HCT116 (cell line): ENCODE measurements at regions not wholly inside any gene's neighbourhood (a gene's known extent, or its start where the extent isn't known, plus 50 kb on each side); places are given as distances from the start of the nearest gene placed in this dataset.

Experiments
- ATAC-seq: fragments of 200-7000 bp; cut with Tn5 transposase; 2 replicates; pipeline ENCODE4 v1.9.1; 2020; ENCODE audit warnings: mild to moderate bottlenecking, moderate library complexity
- BruUV-seq: library from RNA; stranded (reverse); fragments of 400-500 nt; replicated peaks from 2 replicates; lab custom pipeline; 2021; lab: Mats Ljungman, UMichigan
- CTCF ChIA-PET: fragments of 300-600 bp; sonication (Branson Sonifier 250); formaldehyde crosslinking; loops from one replicate; lab custom pipeline; 2021; ENCODE audit warnings: antibody characterized with exemption; lab: Charles Lee
- POLR2A ChIA-PET: fragments of 300-600, 350-600 bp; sonication (Branson Sonifier 250); formaldehyde crosslinking; loops from one replicate; lab custom pipeline; 2021; ENCODE audit warnings: antibody characterized with exemption; lab: Charles Lee
- RAD21 ChIA-PET, 2 experiments: fragments of 300-600 bp; sonication (Branson Sonifier 250); formaldehyde crosslinking; loops; one replicate each; lab custom pipeline; 2023; ENCODE audit warnings: low total read pairs in 2 of 2; ENCODE audit not compliant: uncharacterized antibody in 2 of 2, unreplicated experiment in 2 of 2, low non-redundant PET in 1 of 2; lab: Charles Lee
- DNase-seq: peaks from one replicate; pipeline ENCODE4 v3.0.0-alpha.2; 2010; ENCODE audit warnings: low read depth, low spot score
- H2AFZ ChIP-seq: fragments of 200-600 bp; shearing (Covaris generic), sonication (generic); 2 replicates; pipeline ENCODE4 v1.6.1; 2017; ENCODE audit warnings: low read depth, mixed run types, mixed read lengths, antibody characterized with exemption, low read length; ENCODE audit not compliant: poor library complexity, severe bottlenecking
- H3K27ac ChIP-seq: 2 replicates; pipeline ENCODE4 v1.5.1; 2012; ENCODE audit warnings: low read depth, low read length
- H3K27me3 ChIP-seq: fragments of 200-600 bp; sonication (generic); 2 replicates; pipeline ENCODE4 v1.6.1; 2016; ENCODE audit warnings: mixed run types, low read length, mixed read lengths; ENCODE audit not compliant: insufficient read depth
- H3K36me3 ChIP-seq, 2 experiments: fragments of 200-500 bp in 1 of 2; fragments of 200-600 bp in 1 of 2; sonication (Bioruptor generic) in 1 of 2; sonication (generic) in 1 of 2; 2 replicates each; pipeline versions ENCODE4 v1.5.1 to v1.6.1; 2014 to 2016; ENCODE audit warnings: low read length in 2 of 2, inconsistent platforms in 1 of 2, mixed read lengths in 1 of 2, mixed run types in 1 of 2; ENCODE audit not compliant: insufficient read depth in 2 of 2, control insufficient read depth in 1 of 2
- H3K4me1 ChIP-seq, 2 experiments: fragments of 200-600 bp in 1 of 2; sonication (generic) in 1 of 2; 2 replicates each; pipeline versions ENCODE4 v1.5.1 to v1.6.1; 2012 to 2017; ENCODE audit warnings: low read length in 2 of 2, inconsistent platforms in 1 of 2, mild to moderate bottlenecking in 1 of 2, mixed read lengths in 1 of 2, mixed run types in 1 of 2, moderate library complexity in 1 of 2; ENCODE audit not compliant: insufficient read depth in 2 of 2, control insufficient read depth in 1 of 2
- H3K4me2 ChIP-seq: fragments of 200-600 bp; sonication (generic); 2 replicates; pipeline ENCODE4 v1.6.1; 2017; ENCODE audit warnings: mixed run types, low read length, mixed read lengths
- H3K4me3 ChIP-seq, 2 experiments: fragments of 200-600 bp in 1 of 2; sonication (generic) in 1 of 2; replicated peaks in 1 of 2; 2 replicates each; pipeline ENCODE4 v1.5.1; 2011 to 2016; ENCODE audit warnings: low read length in 2 of 2, control low read depth in 1 of 2, low read depth in 1 of 2, mild to moderate bottlenecking in 1 of 2, mixed read lengths in 1 of 2, mixed run types in 1 of 2
- H3K79me2 ChIP-seq: fragments of 200-600 bp; sonication (generic); 2 replicates; pipeline ENCODE4 v1.6.1; 2017; ENCODE audit warnings: mild to moderate bottlenecking, mixed run types, low read length, moderate library complexity, mixed read lengths; ENCODE audit not compliant: insufficient read depth
- H3K9ac ChIP-seq: fragments of 200-600 bp; sonication (generic); 2 replicates; pipeline ENCODE4 v1.6.1; 2016; ENCODE audit warnings: low read length, mixed read lengths
- H3K9me2 ChIP-seq: fragments of 200-600 bp; sonication (generic), shearing (Covaris generic); 2 replicates; pipeline ENCODE4 v1.6.1; 2017; ENCODE audit warnings: mixed run types, mild to moderate bottlenecking, moderate library complexity; ENCODE audit not compliant: insufficient read depth
- H3K9me3 ChIP-seq, 2 experiments: fragments of 200-500 bp in 1 of 2; fragments of 200-600 bp in 1 of 2; sonication (Bioruptor generic) in 1 of 2; sonication (generic) in 1 of 2; 2 replicates each; pipeline ENCODE4 v1.6.1; 2014 to 2017; ENCODE audit warnings: low read length in 2 of 2, mixed read lengths in 2 of 2, inconsistent platforms in 1 of 2, low read depth in 1 of 2, mild to moderate bottlenecking in 1 of 2, mixed run types in 1 of 2, moderate library complexity in 1 of 2; ENCODE audit not compliant: control insufficient read depth in 1 of 2, insufficient read depth in 1 of 2
- H4K20me1 ChIP-seq: fragments of 200-600 bp; sonication (generic), shearing (Covaris generic); 2 replicates; pipeline ENCODE4 v1.6.1; 2017; ENCODE audit warnings: mixed run types, mild to moderate bottlenecking, moderate library complexity; ENCODE audit not compliant: insufficient read depth
- EGR1 ChIP-seq: IDR thresholded peaks from 2 replicates; pipeline ENCODE4 v1.6.1; 2012; ENCODE audit warnings: low read depth
- ELF1 ChIP-seq: IDR thresholded peaks from 2 replicates; pipeline ENCODE4 v1.6.1; 2012; ENCODE audit warnings: low read depth, borderline replicate concordance
- EZH2 ChIP-seq: fragments of 200-600 bp; sonication (generic); IDR thresholded peaks from 2 replicates; pipeline ENCODE4 v1.6.1; 2017; ENCODE audit warnings: antibody characterized with exemption, mixed run types
- POLR2A ChIP-seq: IDR thresholded peaks from 2 replicates; pipeline ENCODE4 v1.7.0; 2011; ENCODE audit warnings: borderline replicate concordance; ENCODE audit not compliant: insufficient read depth, insufficient read length; ENCODE audit errors: extremely low read depth
- SRF ChIP-seq: IDR thresholded peaks from 2 replicates; pipeline ENCODE4 v1.6.1; 2012; ENCODE audit warnings: low read depth
- TCF7L2 ChIP-seq: IDR thresholded peaks from 2 replicates; pipeline ENCODE4 v1.7.0; 2011; ENCODE audit warnings: borderline replicate concordance, inconsistent platforms; ENCODE audit not compliant: insufficient read depth, insufficient read length; ENCODE audit errors: extremely low read depth
- YY1 ChIP-seq: IDR thresholded peaks from 2 replicates; pipeline ENCODE4 v1.6.1; 2011; ENCODE audit warnings: low read length, low read depth, moderate library complexity, mild to moderate bottlenecking; ENCODE audit not compliant: insufficient replicate concordance; ENCODE audit errors: extremely low read depth
- ZNF274 ChIP-seq: fragments of 200-500 bp; sonication (Bioruptor generic); IDR thresholded peaks from 2 replicates; pipeline ENCODE4 v1.6.1; 2014; ENCODE audit warnings: mild to moderate bottlenecking, low read depth, low read length, inconsistent platforms
- intact Hi-C: fragments of 100-400 bp; cut with micrococcal nuclease; formaldehyde crosslinking; loops from 2 replicates; pipeline ENCODE4 v1.10.0; 2022
- TF ChIP-seq, protein P1 (sequence below): IDR thresholded peaks from 2 replicates; pipeline ENCODE4 v1.6.1; 2012
- TF ChIP-seq, protein P2 (sequence below): IDR thresholded peaks from 2 replicates; pipeline ENCODE4 v1.6.1; 2012
- TF ChIP-seq, protein P3 (sequence below), 3 experiments: fragments of 200-600 bp in 1 of 3; sonication (generic) in 1 of 3; IDR thresholded peaks in 2 of 3; conservative IDR thresholded peaks in 1 of 3; 2 replicates each; pipeline ENCODE4 v1.5.1; 2012 to 2017; ENCODE audit warnings: low read depth in 2 of 3, low read length in 2 of 3, antibody characterized with exemption in 1 of 3, borderline replicate concordance in 1 of 3, control low read depth in 1 of 3, mild to moderate bottlenecking in 1 of 3, mixed read lengths in 1 of 3, mixed run types in 1 of 3, moderate library complexity in 1 of 3; ENCODE audit not compliant: insufficient read depth in 1 of 3

DNA sequence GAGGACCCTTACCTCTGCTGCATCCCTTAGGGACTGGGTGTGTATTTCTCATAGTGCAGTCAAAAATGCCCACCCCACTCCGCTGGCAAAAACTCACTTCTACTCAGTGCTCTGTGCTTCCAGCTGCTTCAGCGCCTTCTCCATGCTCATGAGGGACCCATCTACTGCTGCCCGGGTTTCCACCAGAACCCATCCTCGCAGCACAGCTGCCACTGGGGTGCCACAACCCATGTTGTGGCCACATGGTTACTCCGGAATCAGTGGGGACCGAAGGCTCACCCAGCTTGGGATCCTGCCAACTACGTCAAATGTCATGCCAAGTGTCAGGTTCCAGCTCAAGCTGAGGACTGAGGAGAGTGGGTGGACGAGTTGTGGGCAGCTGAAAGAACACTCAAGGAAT lies 774.2 kb upstream of the EYS start:
- TF ChIP-seq, protein P1, sequence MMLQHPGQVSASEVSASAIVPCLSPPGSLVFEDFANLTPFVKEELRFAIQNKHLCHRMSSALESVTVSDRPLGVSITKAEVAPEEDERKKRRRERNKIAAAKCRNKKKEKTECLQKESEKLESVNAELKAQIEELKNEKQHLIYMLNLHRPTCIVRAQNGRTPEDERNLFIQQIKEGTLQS, result no peak
- TF ChIP-seq, protein P2, sequence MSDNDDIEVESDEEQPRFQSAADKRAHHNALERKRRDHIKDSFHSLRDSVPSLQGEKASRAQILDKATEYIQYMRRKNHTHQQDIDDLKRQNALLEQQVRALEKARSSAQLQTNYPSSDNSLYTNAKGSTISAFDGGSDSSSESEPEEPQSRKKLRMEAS, result no peak
- no peak for TF ChIP-seq EZH2
- TF ChIP-seq ZNF274, result no peak
- TF ChIP-seq ELF1, result no peak
- TF ChIP-seq POLR2A, result no peak
- TF ChIP-seq, protein P3, sequence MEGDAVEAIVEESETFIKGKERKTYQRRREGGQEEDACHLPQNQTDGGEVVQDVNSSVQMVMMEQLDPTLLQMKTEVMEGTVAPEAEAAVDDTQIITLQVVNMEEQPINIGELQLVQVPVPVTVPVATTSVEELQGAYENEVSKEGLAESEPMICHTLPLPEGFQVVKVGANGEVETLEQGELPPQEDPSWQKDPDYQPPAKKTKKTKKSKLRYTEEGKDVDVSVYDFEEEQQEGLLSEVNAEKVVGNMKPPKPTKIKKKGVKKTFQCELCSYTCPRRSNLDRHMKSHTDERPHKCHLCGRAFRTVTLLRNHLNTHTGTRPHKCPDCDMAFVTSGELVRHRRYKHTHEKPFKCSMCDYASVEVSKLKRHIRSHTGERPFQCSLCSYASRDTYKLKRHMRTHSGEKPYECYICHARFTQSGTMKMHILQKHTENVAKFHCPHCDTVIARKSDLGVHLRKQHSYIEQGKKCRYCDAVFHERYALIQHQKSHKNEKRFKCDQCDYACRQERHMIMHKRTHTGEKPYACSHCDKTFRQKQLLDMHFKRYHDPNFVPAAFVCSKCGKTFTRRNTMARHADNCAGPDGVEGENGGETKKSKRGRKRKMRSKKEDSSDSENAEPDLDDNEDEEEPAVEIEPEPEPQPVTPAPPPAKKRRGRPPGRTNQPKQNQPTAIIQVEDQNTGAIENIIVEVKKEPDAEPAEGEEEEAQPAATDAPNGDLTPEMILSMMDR (IDR thresholded peaks at IDR 0.05 in 2 of 3, conservative IDR thresholded peaks at IDR 0.05 in 1 of 3; ENCODE audit: borderline replicate concordance in 1 of 3, insufficient read depth in 1 of 3, low read depth in 2 of 3, low read length in 2 of 3), result no peak
- TF ChIP-seq YY1, result no peak
- TF ChIP-seq TCF7L2, result no peak
- no peak for TF ChIP-seq EGR1
- TF ChIP-seq SRF, result no peak
- POLR2A ChIA-PET, result no interaction called here
- RAD21 ChIA-PET, result no interaction called here
- Histone ChIP-seq H3K36me3 (no peaks in the 10 kb centered on the region), H3K27ac (no peak overlapping the region), H3K9ac (no peak overlapping the region), H3K9me2 (no peaks in the 10 kb centered on the region), H3K9me3 (peaks cover 4 to 9% of the 10 kb centered on the region in 2 experiments; a peak in 2 of 4 replicates), H3K79me2 (no peaks in the 10 kb centered on the region), H3K27me3 (no peaks in the 10 kb centered on the region), H2AFZ (no peak overlapping the region), H3K4me1 (no peaks in the 10 kb centered on the region), H4K20me1 (no peaks in the 10 kb centered on the region), H3K4me3 (no peak overlapping the region), H3K4me2 (no peak overlapping the region)
- ATAC-seq, result no peak
- no peak for DNase-seq
- CTCF ChIA-PET, result no interaction called here
- intact Hi-C loops, result no loop called here
- no TSS peak for BruUV-seq
